ENCODE measurements at regions not wholly inside any gene's neighbourhood (a gene's known extent, or its start where the extent isn't known, plus 50 kb on each side); places are given as distances from the start of the nearest gene placed in this dataset.

GRCh38 chr13:68938639-68939038 is 1169.0 kb upstream of the ATXN8OS start:
- TF ChIP-seq, protein P1, sequence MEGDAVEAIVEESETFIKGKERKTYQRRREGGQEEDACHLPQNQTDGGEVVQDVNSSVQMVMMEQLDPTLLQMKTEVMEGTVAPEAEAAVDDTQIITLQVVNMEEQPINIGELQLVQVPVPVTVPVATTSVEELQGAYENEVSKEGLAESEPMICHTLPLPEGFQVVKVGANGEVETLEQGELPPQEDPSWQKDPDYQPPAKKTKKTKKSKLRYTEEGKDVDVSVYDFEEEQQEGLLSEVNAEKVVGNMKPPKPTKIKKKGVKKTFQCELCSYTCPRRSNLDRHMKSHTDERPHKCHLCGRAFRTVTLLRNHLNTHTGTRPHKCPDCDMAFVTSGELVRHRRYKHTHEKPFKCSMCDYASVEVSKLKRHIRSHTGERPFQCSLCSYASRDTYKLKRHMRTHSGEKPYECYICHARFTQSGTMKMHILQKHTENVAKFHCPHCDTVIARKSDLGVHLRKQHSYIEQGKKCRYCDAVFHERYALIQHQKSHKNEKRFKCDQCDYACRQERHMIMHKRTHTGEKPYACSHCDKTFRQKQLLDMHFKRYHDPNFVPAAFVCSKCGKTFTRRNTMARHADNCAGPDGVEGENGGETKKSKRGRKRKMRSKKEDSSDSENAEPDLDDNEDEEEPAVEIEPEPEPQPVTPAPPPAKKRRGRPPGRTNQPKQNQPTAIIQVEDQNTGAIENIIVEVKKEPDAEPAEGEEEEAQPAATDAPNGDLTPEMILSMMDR (IDR thresholded peaks at IDR 0.05): no peak
- TF ChIP-seq RCOR1 (IDR thresholded peaks at IDR 0.05; ENCODE audit: low read depth, low read length): no peak
- TF ChIP-seq EP300 (IDR thresholded peaks at IDR 0.05): no peak
- no peak for TF ChIP-seq HMGXB4 (CRISPR knock-in tag; IDR thresholded peaks at IDR 0.05; ENCODE audit: borderline replicate concordance)
- no peak for TF ChIP-seq JUNB (IDR thresholded peaks at IDR 0.05)
- TF ChIP-seq FOSL2 (IDR thresholded peaks at IDR 0.05): no peak
- no peak for TF ChIP-seq FOSL2 (CRISPR knock-in tag; IDR thresholded peaks at IDR 0.05)
- TF ChIP-seq, protein P2, sequence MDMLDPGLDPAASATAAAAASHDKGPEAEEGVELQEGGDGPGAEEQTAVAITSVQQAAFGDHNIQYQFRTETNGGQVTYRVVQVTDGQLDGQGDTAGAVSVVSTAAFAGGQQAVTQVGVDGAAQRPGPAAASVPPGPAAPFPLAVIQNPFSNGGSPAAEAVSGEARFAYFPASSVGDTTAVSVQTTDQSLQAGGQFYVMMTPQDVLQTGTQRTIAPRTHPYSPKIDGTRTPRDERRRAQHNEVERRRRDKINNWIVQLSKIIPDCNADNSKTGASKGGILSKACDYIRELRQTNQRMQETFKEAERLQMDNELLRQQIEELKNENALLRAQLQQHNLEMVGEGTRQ (IDR thresholded peaks at IDR 0.05): no peak
- TF ChIP-seq NPAS2 (CRISPR knock-in tag; IDR thresholded peaks at IDR 0.05; ENCODE audit: borderline replicate concordance): no peak
- TF ChIP-seq MAX (IDR thresholded peaks at IDR 0.05): no peak
- no peak for TF ChIP-seq JUN (IDR thresholded peaks at IDR 0.05)
- TF ChIP-seq POLR2A (IDR thresholded peaks at IDR 0.05; ENCODE audit: low read length): no peak
- TF ChIP-seq CEBPB (IDR thresholded peaks at IDR 0.05): no peak
